Lung microvascular endothelial cell (primary cell): ENCODE measurements at regions not wholly inside any gene's neighbourhood (a gene's known extent, or its start where the extent isn't known, plus 50 kb on each side); places are given as distances from the start of the nearest gene placed in this dataset.
"Not testable (repeated sequence)": the region's sequence is repeated elsewhere in the genome, so short reads cannot be mapped to it uniquely, and the experiment has no call there.

Experiments used
- DNase-seq, 2 donors: peaks; one replicate each; pipeline versions ENCODE4 v3.0.0 to v3.0.0-alpha.2; 2010; ENCODE audit warnings: low read depth in 2 of 2

GRCh38 chr1:166390366-166391033 is 223.7 kb upstream of the FAM78B start:
- no peak for DNase-seq

- DNase-seq, result no peak
Observed at GRCh38 chr1:166391279-166392066, 224.7 kb upstream of the FAM78B start.

- no peak for DNase-seq
Observed at GRCh38 chr1:166395729-166396128, 228.9 kb upstream of the FAM78B start.

GRCh38 chr1:166409253-166410082 is 242.7 kb upstream of the FAM78B start:
- DNase-seq, result not testable (repeated sequence)

- DNase-seq, result no peak
Observed at GRCh38 chr1:166410083-166410385, 243.2 kb upstream of the FAM78B start.

- not testable (repeated sequence) for DNase-seq
Observed at GRCh38 chr1:166416831-166417230, 250.0 kb upstream of the FAM78B start.

- DNase-seq, result no peak
Observed at GRCh38 chr1:166418344-166418933, 251.6 kb upstream of the FAM78B start.

- DNase-seq, result not testable (repeated sequence)
Observed at GRCh38 chr1:166422586-166422985, 255.8 kb upstream of the FAM78B start.

GRCh38 chr1:166432655-166433054 is 265.9 kb upstream of the FAM78B start:
- DNase-seq, result no peak

- DNase-seq, result peak in 1 of 2 donors; percentile 5
Observed at GRCh38 chr1:166433404-166434304, 266.9 kb upstream of the FAM78B start.

- no peak for DNase-seq
Observed at GRCh38 chr1:166457700-166458099, 290.9 kb upstream of the FAM78B start.

- DNase-seq, result no peak
Observed at GRCh38 chr1:166464333-166464732, 297.5 kb upstream of the FAM78B start.

GRCh38 chr1:166470014-166470413 is 303.2 kb upstream of the FAM78B start:
- no peak for DNase-seq

GRCh38 chr1:166470441-166470840 is 303.6 kb upstream of the FAM78B start:
- DNase-seq, result no peak

GRCh38 chr1:166471359-166471758 is 304.6 kb upstream of the FAM78B start:
- no peak for DNase-seq

GRCh38 chr1:166479052-166479631 is 312.3 kb upstream of the FAM78B start:
- DNase-seq, result peak; percentile 41 to 59

GRCh38 chr1:166484471-166484870 is 317.7 kb upstream of the FAM78B start:
- no peak for DNase-seq

GRCh38 chr1:166484871-166485270 is 318.1 kb upstream of the FAM78B start:
- DNase-seq, result no peak

GRCh38 chr1:166485620-166486019 is 318.8 kb upstream of the FAM78B start:
- DNase-seq, result no peak

- no peak for DNase-seq
Observed at GRCh38 chr1:166488327-166488726, 321.5 kb upstream of the FAM78B start.

GRCh38 chr1:166489356-166489669 is 322.5 kb upstream of the FAM78B start:
- no peak for DNase-seq
